NCI-H1436 treated with DMSO at 0.1 percent for 48 hours (cell line): ENCODE measurements at regions not wholly inside any gene's neighbourhood (a gene's known extent, or its start where the extent isn't known, plus 50 kb on each side); places are given as distances from the start of the nearest gene placed in this dataset.
"Not testable (repeated sequence)": the region's sequence is repeated elsewhere in the genome, so short reads cannot be mapped to it uniquely, and the experiment has no call there.

ENCODE experiments used
- DNase-seq: peaks from one replicate; lab custom pipeline; 2025; lab: John Stamatoyannopoulos, UW

DNA sequence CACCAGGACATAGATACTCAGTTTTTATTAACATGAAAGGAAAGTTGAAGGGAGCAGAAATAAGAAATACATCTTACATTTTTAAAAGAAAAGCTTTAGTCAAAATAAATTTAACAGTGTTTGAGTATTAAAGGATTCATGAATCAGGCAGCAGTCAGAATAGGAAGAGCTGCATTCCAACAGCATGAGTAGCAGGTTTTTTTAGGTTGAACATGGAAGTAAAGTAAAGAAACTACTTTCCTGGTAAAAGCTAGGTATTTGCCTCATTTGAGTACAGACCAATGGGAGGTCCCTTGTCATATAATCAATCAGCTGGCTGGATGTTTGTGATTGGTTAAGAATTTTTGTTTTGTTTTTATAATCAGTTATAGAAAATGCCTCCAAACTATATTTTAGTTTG lies 645.9 kb upstream of the INTU start:
- no peak for DNase-seq

DNA sequence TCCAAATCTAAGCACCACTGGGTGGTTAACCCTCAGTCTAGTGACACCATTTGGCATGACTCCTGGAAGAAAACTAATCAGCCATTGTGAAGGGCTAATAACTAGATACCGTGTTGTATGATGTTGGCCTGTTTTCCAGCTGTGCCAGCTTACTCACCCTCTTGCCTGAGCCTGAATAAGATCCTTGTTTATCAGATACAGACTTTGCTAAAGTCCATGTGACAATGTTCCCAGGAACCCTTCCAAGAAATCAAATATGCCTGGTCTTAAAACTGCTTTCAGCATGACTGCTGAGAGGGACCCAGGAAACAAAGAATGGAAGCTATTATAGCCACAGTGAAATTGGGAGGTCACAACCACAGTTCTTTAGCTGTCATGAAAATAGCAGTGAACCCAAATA lies 640.8 kb upstream of the INTU start:
- no peak for DNase-seq

DNA sequence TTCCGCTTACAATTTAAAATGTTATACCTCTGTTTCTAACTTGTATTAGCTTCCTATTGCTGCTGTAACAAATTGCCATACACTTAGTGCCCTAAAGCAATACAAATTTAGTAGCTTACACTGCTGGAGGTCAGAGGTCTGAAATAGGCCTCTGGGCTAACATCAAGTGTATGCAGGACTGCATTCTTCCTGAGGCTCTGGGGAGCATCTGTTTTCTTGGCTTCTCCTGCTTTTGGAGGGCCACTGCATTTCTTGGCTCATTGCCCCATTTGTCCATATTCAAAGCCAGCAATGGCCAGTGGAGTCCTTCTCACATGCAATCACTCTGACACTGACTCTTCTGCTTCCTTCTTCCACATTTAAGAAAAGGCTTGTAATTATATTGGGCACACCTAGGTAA lies 639.8 kb upstream of the INTU start:
- no peak for DNase-seq

DNA sequence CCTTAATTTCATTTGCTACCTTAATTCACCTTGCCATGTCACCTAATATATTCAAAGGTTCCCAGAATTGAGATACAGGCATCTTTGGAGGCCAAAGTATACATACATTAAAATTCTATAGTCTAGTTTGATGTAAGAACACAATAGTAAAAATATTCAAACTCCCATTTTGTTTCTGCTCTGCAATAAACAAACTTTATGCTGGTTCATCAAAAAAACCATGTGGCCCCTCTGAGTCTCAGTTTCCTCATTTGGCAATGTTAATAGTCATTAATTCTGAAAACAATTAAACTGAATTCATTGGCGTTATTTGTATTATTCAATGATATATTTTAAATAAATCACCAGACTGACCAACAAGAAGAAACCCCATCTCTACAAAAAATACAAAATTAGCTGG lies 639.4 kb upstream of the INTU start:
- no peak for DNase-seq

DNA sequence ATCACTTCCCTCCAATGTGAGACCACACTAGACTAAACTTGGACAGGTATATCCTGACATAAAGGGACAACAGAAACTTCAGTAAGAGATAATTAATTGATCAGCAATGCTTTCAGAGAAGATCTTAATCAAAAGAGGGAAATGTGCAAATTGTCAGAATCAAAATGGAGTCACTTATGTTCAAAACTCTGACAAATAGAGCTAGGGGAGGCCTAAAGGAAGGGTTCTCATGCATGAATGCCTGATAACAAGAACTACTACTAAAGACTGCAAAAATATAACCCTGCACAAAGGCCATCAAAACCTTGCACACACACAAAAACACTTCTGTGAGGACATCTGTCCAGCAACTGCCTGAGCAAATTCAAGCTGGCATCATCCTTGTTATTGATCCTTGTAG lies 637.5 kb upstream of the INTU start:
- DNase-seq, result no peak

DNA sequence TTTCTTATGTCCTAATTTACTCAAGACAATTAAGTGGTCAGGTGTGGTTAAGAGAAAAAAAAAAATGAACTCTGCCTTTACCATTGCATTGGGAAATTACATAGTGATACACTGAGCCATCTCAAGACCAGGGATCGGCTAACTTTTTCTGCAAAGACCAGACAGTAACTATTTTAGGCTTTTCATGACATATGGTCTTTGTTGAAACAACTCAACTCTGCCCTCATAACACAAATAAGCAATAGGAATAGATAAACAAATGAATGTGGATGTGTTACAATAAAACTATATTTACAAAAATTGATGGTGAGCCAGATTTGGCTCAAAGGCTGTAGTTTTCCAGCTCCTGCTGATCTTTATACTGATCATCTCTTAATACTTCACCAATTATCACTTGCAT lies 632.6 kb upstream of the INTU start:
- DNase-seq, result no peak

DNA sequence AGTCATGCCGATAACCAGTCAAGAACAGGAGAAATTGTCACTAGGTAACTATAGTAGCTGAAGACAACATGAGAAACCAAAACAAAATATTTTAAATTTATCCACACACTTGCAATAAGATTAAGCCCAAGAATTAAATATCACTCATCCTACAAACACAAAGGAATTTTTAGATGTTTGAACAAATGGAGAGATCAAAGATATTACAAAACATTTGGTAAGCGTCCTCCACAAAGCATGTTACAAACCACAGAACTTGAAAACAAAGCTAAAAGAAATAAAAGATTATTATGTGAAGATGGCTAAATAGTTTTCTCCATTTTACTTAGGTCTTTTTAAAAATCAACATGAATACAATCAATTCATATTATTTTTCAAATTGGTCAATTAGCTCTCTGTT lies 631.9 kb upstream of the INTU start:
- no peak for DNase-seq

DNA sequence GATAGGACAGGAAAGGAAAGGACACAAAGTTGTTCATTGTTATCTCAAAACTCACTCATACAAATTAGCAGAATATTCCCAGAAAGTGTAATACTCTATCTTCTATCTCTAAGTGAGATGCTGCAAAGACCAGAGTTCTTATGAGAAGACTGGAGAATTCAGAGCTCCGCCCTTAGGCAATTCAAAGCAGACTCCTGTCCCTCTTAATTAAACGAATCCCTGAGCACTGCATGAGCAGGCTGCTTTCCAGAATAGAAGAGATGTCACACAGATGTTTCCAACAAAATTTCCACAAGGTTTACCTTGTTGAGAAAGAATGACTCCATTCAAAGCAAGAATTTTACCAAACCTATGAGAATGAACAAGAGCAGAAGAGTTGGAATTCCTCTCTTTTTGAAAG lies 630.8 kb upstream of the INTU start:
- DNase-seq, result no peak

DNA sequence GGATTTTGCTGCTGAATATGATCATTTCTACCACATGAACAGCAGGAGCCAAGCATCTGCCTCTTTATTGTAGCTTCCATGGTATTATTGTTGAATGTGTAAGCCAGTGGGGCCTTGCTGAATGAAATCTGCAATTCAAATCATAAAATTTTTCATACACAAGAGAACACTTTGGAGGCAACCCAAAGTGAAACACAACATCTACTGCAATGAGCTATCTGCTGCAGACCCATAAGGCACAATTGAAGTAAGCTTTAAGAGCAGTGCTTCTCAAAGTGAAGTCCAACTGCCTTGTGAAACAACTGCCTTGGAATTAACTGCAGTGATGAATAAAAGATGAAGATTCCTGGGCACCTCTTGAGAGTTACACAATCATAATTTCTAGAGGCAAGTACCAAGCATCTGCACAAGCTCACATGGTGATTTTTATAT lies 626.3 kb upstream of the INTU start:
- no peak for DNase-seq

DNA sequence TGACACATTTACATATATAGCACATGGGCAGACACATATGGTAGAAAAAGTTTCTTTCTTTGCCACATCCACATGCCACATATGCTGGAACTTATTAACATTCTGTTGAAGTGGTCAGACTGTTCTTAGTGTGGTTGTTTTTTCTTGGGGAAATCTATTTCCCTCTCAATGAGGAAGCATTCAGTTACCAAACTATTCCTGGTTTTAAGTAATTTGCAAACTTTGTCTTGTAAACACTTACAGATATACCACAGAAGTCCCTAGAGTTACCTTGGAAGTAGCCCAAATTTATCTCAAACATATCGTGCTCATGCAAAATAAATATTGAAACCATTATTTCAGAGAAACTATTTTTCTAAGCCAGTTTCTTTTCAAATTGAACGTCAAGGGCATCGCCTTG lies 625.5 kb upstream of the INTU start:
- DNase-seq, result no peak

DNA sequence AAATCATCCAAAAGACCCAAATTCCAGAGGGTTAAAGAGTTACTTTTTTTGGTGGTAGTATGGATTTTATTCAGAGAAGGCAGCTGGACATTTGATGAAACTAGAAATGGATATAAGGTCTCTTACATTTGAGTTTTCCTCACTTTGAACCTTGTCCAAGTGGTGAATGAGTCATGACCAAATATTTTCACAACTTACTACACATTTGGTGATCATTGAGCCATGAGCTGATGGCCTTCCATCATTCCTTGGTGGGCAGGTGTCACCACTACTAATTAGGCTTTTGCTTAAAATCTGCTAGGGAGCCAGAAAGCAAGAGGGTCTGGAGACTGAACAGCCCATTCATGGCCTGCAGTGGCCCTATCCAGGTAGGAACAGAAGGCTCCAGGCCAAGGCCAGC lies 620.2 kb upstream of the INTU start:
- no peak for DNase-seq

DNA sequence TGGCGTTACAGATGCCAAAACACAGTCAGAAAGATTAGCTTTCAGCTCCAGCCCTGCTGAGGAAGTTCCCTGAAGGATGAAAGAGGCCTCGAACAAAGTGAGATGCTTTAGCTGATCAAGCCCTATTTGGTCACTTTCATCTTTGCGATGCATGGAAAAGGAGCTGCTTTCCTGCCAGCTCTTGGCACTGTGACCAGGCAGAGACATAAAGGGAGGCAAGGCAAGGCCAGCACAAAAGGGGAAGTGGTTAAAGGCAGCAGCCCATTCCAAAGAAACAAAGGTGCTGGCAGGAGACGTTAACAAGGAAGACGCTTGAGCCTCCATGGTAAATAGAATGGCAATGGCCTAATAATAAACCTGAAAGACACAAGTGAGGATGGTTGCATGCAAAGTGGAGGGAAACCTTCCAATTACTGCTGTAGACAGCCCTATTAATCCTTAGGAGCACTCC lies 617.1 kb upstream of the INTU start:
- no peak for DNase-seq

DNA sequence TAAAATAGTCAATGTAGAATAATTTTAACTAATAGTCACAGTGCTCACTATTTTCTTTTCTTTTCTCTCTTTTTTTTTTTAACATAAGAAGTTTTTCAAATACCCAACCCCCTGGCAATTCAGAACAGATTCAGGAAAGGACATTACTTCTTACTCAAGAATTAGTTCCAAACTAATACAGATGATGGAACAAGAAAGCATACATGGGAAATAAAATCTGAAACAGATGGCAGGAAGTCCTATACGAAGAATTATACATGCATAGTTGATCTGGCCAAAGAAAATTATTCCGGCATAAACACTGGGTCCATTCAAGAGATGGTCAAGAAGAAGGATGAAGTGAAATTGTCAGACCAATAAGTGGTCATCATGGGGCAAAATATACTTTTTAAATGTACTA lies 614.4 kb upstream of the INTU start:
- no peak for DNase-seq

DNA sequence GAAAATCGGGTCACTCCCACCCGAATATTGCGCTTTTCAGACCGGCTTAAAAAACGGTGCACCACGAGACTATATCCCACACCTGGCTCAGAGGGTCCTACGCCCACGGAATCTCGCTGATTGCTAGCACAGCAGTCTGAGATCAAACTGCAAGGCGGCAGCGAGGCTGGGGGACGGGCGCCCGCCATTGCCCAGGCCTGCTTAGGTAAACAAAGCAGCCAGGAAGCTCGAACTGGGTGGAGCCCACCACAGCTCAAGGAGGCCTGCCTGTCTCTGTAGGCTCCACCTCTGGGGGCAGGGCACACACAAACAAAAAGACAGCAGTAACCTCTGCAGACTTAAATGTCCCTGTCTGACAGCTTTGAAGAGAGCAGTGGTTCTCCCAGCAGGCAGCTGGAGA lies 611.9 kb upstream of the INTU start:
- not testable (repeated sequence) for DNase-seq

DNA sequence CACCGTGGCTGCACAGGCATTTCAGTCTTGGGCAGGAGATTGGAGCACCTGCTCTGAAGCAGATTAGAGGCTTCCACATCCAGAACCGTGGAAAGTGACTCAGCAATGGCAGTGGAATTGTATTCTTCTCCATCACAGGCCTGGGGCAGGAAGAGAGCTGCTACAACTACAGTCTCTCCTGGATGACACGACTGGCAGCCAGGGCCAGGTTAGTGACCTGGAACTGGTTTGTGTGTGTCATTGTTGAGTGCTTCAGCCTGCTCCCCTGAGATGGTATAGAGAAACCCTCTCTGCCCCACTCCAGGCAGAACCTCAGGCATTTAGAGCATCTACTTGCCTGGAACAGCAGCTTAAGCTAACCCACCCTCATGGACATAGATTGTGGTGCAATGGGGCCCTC lies 596.5 kb upstream of the INTU start:
- no peak for DNase-seq

DNA sequence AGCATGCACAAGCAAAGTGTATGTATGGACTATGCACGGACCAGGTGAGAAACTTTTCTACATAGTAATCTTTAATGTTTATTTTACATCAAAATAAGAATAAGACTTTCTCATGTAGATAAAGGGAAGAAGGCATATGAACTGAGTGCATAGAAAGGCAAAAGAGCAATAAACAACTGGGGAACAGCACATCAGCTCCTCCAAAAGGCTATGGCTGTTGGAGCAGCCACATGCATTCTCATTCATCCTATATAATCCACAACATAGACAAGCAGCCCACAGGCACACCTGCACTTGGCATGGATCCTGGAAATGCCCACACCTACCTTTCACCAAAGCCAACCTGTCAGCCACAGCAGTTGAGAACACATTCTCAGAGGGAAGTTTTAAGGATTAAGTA lies 586.9 kb upstream of the INTU start:
- no peak for DNase-seq

DNA sequence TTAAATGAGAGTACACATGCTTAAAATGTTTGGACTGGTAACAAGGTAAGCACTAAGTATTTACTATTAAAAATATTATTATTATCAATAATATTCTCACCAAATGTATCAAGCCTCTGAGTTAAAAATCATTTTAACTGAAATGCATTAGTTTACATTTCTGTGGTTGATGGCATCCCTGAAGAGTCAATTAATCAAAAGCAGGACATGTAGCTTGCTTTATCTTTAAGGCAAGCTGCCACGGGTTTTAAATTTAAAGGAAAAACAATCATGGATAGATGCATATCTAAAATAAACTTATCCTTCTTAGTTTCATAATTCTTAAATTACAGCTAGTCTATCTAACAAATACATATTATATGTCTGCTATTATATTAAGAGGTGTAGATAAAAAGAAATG lies 584.8 kb upstream of the INTU start:
- DNase-seq, result no peak

DNA sequence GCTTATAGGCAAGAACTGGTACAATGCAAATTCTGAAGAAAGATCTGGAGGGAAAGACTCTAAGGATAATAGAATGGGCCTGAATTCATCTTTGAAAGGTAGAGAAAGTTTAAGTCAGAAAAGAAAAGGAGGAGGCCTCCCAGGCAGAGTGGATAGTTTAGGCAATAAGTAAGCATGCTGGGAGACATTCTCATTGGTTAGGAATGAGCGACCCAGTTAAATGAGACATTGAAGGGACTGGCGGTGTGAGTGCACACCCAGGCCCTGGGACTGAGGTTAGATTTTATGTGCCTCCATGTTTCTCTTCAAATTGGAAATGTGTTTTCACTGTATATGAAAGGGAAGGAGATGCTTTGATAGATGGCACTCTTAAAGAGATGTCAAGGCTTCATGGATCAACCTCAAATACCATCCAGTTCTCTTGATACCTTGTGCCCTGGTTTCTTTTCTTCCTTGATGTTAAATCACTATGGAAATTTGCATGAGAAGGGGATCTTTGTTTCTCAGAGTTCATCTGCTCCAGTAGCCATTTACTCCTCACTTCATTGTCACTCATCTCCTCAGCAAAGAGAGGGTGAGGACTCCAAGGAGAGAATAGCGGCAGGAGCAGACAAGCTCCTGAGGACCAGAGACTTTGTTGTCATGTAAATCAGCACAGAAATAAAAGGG lies 584.2 kb upstream of the INTU start:
- DNase-seq, result no peak

DNA sequence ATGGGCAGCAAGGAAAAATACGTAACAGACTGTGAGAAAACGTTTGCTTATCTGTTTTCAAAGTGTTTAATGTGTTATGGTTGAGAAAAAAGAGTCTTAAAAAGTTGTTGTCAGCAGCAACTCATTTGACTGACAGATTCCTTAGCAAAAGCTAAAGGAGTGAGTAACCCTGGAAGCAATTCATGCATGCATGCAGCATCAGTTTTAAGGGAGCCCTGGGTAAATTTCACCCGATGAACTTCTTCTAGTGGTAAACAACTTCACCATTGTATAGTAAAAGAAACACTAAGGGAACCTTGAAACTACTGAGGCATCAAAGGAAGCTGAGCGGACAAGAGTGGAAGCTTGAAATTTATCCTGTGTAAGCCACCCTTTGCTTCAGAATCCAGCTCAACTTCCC lies 583.2 kb upstream of the INTU start:
- DNase-seq, result no peak

DNA sequence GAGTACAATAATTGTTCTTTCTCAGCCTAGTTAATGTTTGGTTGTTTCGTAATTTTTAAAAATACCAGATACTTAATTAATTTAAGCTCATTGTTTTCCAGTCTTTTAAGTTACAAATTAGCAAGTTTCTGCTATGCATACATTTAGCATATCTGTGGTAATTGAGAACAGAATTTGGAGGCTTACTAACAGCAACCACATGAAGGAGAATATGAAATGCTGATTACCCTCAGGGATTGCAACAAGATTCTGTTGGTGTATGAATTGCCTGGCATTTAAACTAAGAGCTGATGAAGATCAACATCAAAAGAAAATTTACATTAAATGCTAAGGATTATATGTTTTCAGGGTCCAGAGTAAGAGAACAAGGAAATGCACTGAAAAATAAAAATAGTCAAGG lies 580.0 kb upstream of the INTU start:
- no peak for DNase-seq

DNA sequence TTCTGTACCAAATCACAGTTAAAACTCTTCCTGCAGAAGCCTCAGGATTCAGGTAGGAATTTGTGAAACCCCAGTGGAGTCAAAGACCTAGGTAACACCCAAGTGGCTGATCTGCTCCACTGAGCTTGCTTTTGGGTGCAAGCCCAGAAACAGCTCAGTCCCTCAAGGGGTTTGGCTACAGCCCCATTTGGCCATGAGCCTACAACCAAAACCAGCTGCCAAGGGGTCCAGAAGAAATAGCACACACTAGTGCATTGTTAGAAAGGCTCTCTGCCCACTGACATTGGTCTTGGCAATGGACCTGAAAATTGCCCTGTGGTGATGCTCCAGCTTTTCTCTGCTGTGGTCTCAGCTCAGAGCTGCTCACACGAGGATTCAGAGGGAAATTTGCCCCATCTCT lies 577.4 kb upstream of the INTU start:
- no peak for DNase-seq

DNA sequence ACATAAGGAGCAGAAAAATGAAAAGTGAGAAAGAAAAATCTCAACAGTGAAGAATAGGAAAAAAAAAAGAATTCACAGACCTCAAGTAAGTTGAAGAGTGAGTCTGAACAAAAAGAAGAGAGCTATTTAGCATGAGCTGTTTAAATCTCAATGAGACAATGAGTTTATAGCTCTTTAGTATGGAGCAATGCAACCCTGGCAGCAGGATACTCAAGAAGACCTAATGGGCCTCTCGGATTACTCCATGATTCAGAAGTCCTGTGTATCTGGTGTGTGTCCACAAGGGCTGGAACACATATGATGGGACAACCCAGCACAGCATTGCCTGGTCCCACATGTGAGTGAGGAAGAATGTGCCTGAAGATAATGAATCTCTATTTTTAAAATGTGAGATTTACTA lies 563.1 kb upstream of the INTU start:
- no peak for DNase-seq

DNA sequence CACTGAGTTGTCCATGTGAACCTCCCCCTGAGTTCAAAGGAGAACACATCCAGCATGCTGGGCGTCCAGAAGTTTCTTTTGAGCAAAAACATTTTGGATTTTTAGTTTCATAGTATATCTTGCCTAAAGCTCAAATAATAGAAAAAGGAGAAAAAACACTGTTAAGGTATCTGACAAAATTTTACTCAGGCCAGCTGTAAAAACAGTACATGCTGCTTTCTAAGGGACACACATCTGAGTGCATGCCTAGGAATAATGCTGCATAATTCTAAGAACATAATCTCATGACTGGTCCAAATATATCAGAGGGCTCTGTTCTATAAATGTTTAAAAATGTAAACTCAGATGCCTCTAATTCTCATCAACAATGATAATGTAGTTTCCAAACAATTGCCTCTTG lies 561.3 kb upstream of the INTU start:
- DNase-seq, result no peak

DNA sequence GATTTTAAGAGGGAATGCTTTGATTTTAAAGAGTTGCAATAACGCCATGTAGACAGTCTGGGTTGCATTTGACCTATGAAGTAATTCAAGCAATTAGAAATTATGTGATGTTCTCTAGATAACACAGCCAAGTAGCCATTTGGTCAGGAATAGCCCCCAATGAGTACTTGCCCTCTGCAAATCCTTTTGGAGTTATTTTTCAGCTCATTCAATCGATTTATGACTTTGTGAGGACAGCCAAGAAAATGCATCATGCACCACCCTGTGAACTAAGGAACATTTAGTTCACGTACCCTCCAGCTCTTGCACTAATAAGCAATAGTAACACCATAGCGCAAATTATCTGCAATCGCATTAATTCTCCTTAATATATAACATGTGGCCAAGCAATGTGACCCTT lies 552.6 kb upstream of the INTU start:
- no peak for DNase-seq

DNA sequence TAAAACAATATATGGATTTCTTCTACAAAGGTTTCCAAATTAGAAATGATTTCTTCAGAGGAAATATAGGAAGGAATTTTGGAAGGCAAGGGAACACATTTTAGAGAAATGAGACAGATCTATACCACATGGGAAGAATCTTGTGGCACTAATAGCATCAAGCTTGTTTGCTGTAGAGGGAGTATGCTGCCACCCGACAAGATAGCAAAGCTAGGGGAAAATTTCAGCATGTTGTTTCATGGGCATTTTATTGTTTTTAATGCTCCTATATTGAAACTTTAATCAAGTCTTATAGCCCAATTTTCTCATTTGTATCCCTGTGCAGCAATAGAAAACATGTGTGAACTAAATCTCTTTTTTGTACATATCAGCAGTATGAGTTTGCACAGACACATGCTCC lies 551.7 kb upstream of the INTU start:
- no peak for DNase-seq
